ENCODE measurements at regions not wholly inside any gene's neighbourhood (a gene's known extent, or its start where the extent isn't known, plus 50 kb on each side); places are given as distances from the start of the nearest gene placed in this dataset.

GRCh38 chr10:124180947-124181549 lies 87.7 kb upstream of the CHST15 start:
- Mint-ChIP-seq H3K4me3 (no peak overlapping the region), H3K9me3 (no peaks in the 10 kb centered on the region), H3K27me3 (ENCODE audit: low read depth) (peaks cover 28% of the 10 kb centered on the region), H3K4me1 (peaks cover 10% of the 10 kb centered on the region), H3K27ac (no peak overlapping the region), H3K36me3 (ENCODE audit: low read depth) (no peaks in the 10 kb centered on the region)
- no peak for TF ChIP-seq CTCF (IDR thresholded peaks at IDR 0.05; ENCODE audit: unreplicated experiment in 3 of 3)

GRCh38 chr10:124180044-124180745 lies 86.8 kb upstream of the CHST15 start:
- Mint-ChIP-seq H3K4me3 (no peak overlapping the region), H3K4me1 (peaks cover 12% of the 10 kb centered on the region), H3K9me3 (no peaks in the 10 kb centered on the region), H3K36me3 (ENCODE audit: low read depth) (no peaks in the 10 kb centered on the region), H3K27me3 (ENCODE audit: low read depth) (peaks cover 30% of the 10 kb centered on the region), H3K27ac (peak overlapping the region in 1 of 3 experiments; percentile 61)
- no peak for TF ChIP-seq CTCF (IDR thresholded peaks at IDR 0.05; ENCODE audit: unreplicated experiment in 3 of 3)

GRCh38 chr10:124179308-124180043 lies 86.1 kb upstream of the CHST15 start:
- peaks cover 33% of the 10 kb centered on the region for H3K27me3 Mint-ChIP-seq (ENCODE audit: low read depth)

GRCh38 chr10:124177180-124177518 lies 83.8 kb upstream of the CHST15 start:
- no peak for TF ChIP-seq CTCF (IDR thresholded peaks at IDR 0.05; ENCODE audit: unreplicated experiment in 3 of 3)
- Mint-ChIP-seq H3K27me3 (ENCODE audit: low read depth) (peaks cover 34% of the 10 kb centered on the region), H3K36me3 (ENCODE audit: low read depth) (no peaks in the 10 kb centered on the region), H3K4me1 (peaks cover 21% of the 10 kb centered on the region), H3K4me3 (no peak overlapping the region), H3K27ac (peak overlapping the region in 1 of 3 experiments; percentile 20), H3K9me3 (no peaks in the 10 kb centered on the region)

More at GRCh38 chr10:124179308-124180043, 86.1 kb upstream of the CHST15 start:
- H3K4me1 Mint-ChIP-seq, result peaks cover 12% of the 10 kb centered on the region
- peak overlapping the region in 1 of 3 experiments; percentile 61 for H3K27ac Mint-ChIP-seq
- no peak for TF ChIP-seq CTCF (IDR thresholded peaks at IDR 0.05; ENCODE audit: unreplicated experiment in 3 of 3)
- H3K9me3 Mint-ChIP-seq, result no peaks in the 10 kb centered on the region
- no peak overlapping the region for H3K4me3 Mint-ChIP-seq
- no peaks in the 10 kb centered on the region for H3K36me3 Mint-ChIP-seq (ENCODE audit: low read depth)

- Mint-ChIP-seq H3K27me3 (ENCODE audit: low read depth) (peaks cover 32% of the 10 kb centered on the region), H3K36me3 (ENCODE audit: low read depth) (no peaks in the 10 kb centered on the region), H3K4me3 (peak overlapping the region in 1 of 3 experiments; percentile 22), H3K4me1 (peaks cover 25% of the 10 kb centered on the region), H3K27ac (peak overlapping the region in 2 of 3 experiments; percentile 20 to 67), H3K9me3 (no peaks in the 10 kb centered on the region)
- TF ChIP-seq CTCF (IDR thresholded peaks at IDR 0.05; ENCODE audit: unreplicated experiment in 3 of 3), result no peak
These were observed 83.2 kb upstream of the CHST15 start for GRCh38 chr10:124176349-124177179.

All from nephron (organoid).